CD1c-positive myeloid dendritic cell (primary cell): ENCODE measurements at regions not wholly inside any gene's neighbourhood (a gene's known extent, or its start where the extent isn't known, plus 50 kb on each side); places are given as distances from the start of the nearest gene placed in this dataset.
"Not testable (repeated sequence)": the region's sequence is repeated elsewhere in the genome, so short reads cannot be mapped to it uniquely, and the experiment has no call there.

ENCODE experiments used
- DNase-seq: peaks from one replicate; pipeline ENCODE4 v3.0.0-alpha.2; 2016; ENCODE audit errors: extremely low spot score

GRCh38 chr15:96896766-96897165 is 566.3 kb downstream of the NR2F2 start:
- DNase-seq: no peak

- DNase-seq: no peak
Observed at GRCh38 chr15:96914081-96914480, 583.6 kb downstream of the NR2F2 start.

GRCh38 chr15:96916750-96917149 is 586.2 kb downstream of the NR2F2 start:
- DNase-seq: no peak

DNA sequence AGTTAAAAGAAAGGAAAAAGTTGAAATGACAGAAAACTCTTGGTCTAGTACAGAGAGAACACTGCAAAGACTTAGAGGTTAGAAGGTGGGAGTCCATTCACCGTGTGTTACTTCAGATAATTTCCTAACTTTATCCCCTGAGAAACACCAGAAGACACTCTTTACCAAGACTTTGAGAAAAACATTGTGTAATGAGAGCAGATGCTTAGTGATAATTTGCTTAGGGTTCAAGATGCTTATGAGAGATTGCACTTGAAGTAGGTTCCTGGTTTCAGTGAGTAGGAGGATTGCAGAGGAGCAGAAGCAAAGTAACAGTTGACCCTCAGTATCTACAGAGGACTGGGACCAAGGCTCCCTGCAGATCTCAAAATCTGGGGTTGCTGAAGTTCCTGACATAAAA is 594.1 kb downstream of the NR2F2 start:
- DNase-seq: no peak

GRCh38 chr15:96947296-96948229 is 617.1 kb downstream of the NR2F2 start:
- no peak for DNase-seq

GRCh38 chr15:96948981-96949380 is 618.5 kb downstream of the NR2F2 start:
- DNase-seq: no peak

- no peak for DNase-seq
Observed at GRCh38 chr15:96958721-96959120, 628.2 kb downstream of the NR2F2 start.

- no peak for DNase-seq
Observed at GRCh38 chr15:96959501-96959900, 629.0 kb downstream of the NR2F2 start.

GRCh38 chr15:96960711-96961480 is 630.4 kb downstream of the NR2F2 start:
- no peak for DNase-seq

DNA sequence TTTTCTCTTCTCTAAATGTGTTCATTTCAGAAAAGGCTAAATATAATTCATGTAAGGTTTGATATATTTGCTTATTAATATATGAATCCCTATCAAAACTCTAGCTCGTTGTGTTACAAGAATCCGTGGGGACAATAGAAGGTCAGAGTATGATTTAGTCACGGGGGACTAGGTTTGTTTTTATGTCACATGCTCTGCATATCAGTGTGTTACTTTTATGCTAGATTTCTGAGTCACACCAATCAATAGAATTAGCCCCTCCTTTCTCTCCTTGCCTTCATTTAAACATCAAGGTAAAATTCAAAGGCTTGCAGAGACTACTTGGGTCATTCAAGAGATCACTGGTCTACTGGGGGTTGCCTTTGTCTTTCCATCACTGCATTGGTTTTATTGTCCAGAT is 636.1 kb downstream of the NR2F2 start:
- DNase-seq: no peak

DNA sequence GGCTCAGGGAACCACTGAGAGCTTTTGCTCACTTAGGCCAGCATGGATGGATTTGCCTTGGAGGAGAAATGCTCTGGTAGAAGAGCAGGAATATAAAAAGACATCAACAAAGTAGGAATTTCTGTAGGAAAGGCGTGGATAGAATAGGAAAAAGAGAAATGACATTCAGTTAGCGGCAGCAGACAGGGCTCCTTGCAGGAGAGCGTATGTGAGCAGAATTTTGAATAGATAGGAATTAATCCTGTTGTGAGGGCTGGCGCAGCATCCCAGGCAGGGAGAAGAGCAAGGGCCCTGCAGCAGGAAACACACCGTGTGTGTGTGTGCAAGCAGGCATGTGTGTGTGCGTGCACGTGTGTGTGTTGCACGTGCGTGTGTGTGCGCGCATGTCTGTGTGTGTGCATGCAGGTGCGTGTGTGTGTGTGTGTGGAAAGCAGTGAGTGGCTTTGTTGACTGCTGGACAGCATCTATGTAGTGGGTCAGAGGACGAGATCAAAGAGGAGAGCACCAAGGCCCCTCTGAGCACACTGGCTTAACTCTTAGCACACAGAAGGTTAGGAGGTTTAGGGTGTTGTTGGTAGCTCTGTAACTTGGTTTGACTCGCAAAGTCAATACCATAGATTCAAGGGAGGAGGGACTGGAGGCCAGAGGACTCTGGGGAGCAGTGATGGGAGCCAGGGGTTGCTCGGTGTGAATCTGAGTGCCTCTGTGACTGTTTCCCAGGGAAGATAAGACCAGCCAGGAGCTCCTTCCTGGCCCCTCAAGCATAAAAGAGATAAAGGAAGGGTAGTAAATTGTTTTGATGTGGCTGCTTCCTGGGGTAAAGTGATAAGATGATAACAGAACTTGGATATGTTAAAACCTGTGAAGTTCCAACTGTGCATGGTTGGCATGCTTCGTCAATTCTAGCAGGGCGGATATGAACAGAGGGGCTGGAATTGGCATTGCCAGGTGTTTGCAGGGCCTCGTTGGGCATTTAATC is 639.5 kb downstream of the NR2F2 start:
- DNase-seq: no peak

DNA sequence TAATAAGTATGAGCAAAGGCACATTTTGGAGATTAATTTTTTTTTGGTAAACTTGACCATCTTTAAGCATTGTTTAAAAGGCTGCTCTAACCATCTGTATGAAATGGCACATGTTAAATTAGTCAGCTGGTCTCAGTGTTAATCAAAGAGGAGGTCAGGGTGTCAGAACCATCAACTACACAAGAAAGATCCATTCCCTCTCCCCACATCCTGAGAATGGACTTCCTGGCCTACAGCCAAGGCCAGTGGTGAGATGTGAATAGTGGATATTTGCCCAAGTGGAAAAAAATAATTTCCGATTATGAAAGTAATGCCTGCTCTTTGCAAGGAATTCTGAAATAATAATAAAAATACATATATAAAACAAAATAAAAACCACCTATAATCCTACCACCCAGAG is 641.7 kb downstream of the NR2F2 start:
- DNase-seq: no peak

DNA sequence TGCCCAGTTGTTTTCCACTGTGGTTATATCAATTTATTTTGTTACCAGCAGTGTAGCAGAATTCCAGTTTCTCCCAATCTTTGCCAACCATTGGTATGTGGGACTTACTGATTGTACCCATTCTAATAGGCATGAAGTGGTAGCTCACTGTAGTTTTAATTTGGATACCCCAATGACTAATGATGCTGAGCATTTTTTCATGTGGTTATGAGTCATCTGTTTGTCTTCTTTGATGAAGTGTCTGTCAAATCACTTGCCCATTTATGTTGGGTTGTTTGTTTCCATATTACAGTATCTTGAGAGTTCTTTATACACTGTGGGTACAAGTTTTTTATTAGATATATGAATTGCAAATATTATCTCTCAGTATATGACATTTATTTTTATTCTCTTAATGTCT is 644.3 kb downstream of the NR2F2 start:
- no peak for DNase-seq

GRCh38 chr15:96977886-96978285 is 647.4 kb downstream of the NR2F2 start:
- DNase-seq: no peak

DNA sequence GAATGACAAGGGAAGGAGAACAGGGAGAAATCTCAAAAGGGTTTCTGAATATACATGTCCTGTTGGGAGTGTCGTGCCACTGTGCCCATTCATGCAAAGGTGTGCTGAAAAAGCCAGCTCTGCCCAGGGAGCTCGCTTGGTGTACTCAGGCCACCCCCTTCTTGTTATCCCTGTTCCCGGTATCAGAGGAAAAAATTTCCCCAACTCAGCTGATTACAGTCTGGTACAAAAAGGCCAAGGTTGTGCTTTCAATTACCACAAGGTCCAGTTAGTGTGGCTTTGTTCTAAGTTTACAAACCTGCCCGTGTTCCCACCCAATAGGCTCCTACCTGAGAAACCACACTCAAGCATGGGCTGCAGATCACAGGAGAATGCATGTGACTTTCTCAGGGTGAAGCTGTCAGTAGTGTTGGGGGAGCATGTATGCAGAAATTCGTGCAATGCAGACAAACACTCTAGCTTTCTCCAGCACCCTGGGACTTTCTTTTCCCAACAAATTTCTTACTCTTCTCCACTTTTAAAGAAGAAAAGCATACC is 648.5 kb downstream of the NR2F2 start:
- DNase-seq: no peak

DNA sequence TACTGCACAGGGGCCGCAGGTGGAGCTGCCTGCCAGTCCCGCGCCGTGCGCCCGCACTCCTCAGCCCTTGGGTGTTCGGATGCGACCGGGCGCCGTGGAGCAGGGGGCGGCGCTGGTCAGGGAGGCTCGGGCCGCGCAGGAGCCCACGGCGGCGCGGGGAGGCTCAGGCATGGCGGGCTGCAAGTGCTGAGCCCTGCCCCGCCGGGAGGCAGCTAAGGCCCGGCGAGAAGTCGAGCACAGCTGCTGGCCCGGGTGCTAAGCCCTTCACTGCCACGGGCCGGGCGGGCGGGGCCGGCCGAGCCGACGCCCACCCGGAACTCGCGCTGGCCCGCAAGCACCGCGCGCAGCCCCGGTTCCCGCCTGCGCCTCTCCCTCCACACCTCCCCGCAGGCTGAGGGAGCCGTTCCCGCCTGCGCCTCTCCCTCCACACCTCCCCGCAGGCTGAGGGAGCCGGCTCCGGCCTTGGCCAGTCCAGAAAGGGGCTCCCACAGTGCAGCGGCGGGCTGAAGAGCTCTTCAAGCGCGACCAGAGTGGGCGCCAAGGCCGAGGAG is 653.7 kb downstream of the NR2F2 start:
- DNase-seq: not testable (repeated sequence)

- DNase-seq: no peak
Observed at GRCh38 chr15:96992817-96993216, 662.3 kb downstream of the NR2F2 start.

DNA sequence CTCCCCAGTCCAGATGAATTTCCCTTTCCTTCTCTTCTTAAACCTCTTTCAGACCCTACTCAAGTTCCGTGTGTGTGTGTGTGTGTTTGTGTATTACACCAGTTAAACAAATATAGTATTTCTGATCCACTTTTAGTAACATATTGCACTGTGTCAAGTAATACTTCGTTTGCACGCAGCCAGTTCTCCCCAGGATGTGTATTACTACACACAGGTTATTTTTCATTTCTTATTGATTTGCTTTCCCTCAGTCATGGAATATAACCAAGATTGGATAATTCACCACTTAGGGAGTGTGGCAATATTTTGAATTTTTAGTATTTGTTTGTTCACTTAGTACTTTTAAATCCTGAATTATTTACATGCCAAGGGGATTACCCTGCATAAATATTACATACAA is 667.0 kb downstream of the NR2F2 start:
- DNase-seq: no peak

DNA sequence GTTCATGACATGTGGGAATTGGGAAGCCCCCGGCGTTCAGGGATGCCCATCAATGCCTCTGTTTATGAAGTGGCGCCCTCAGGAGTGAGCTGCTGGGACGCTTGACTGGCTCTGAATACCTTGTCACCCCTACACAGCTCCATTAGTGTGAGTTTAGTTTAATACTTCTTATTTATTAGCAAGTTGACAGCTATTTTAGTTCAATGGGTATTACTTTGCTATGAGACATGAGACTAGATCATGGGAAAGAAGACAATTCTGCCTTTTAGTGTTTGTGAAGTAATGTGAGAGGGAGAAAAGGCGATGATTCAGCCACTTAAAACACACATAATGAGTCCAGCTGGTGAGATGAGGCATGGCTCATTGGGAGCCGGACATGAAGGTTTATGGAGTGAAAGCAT is 678.5 kb downstream of the NR2F2 start:
- no peak for DNase-seq

DNA sequence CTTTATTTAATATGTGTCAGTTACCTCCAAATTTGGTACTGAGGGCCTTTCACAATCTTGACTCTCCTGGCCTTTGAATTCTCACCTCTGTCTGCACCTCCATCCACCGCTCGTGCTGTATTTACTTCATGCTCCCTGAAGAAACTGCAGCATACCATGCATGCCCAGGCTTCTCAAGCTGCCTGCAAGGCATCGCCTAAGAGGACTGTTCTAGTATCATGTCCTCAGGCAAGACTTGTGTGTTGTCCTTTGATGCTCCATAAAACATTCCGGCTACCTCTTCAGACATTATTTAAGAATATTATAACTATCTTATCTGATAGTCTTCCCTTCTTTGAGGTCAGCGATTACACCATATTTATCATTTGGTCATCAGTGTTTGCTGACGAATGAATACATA is 682.5 kb downstream of the NR2F2 start:
- no peak for DNase-seq

GRCh38 chr15:97013491-97013890 is 683.0 kb downstream of the NR2F2 start:
- DNase-seq: no peak
